ENCODE measurements at regions not wholly inside any gene's neighbourhood (a gene's known extent, or its start where the extent isn't known, plus 50 kb on each side); places are given as distances from the start of the nearest gene placed in this dataset.
A peak's percentile ranks its signal among the peaks of the same experiment; 100 is the strongest.

GRCh38 chr14:42918615-42919014, 1311.9 kb downstream of the LRFN5 start:
- no peak for DNase-seq (ENCODE audit: low read depth in 2 of 2)
- Histone ChIP-seq H3K36me3 (ENCODE audit: control insufficient read depth, insufficient read depth, low read length) (no peaks in the 10 kb centered on the region), H2AFZ (ENCODE audit: low read length) (no peak overlapping the region), H3K4me2 (ENCODE audit: extremely low read depth, insufficient read depth, low read length) (no peak overlapping the region), H3K9ac (ENCODE audit: insufficient read depth, low read length) (no peak overlapping the region), H3K79me2 (ENCODE audit: control insufficient read depth, insufficient read depth, low read length) (no peaks in the 10 kb centered on the region), H3K27me3 (ENCODE audit: control insufficient read depth, insufficient read depth, low read length) (no peaks in the 10 kb centered on the region), H3K9me3 (ENCODE audit: control insufficient read depth, insufficient read depth, low read depth, low read length) (no peaks in the 10 kb centered on the region), H3K4me3 (replicated peaks in 1 of 4; ENCODE audit: control extremely low read depth in 1 of 4, insufficient read depth in 1 of 4, low read depth in 3 of 4, low read length in 4 of 4) (no peak overlapping the region), H3K4me1 (ENCODE audit: control insufficient read depth, extremely low read depth, insufficient read depth, low read length) (no peaks in the 10 kb centered on the region), H4K20me1 (ENCODE audit: control insufficient read depth, extremely low read depth, insufficient read depth, low read length) (no peaks in the 10 kb centered on the region), H3K27ac (ENCODE audit: insufficient read depth, low read length) (no peak overlapping the region)
- TF ChIP-seq EZH2 (IDR thresholded peaks at IDR 0.05; ENCODE audit: low read length, missing control alignments) (no peak), CTCF (conservative IDR thresholded peaks at IDR 0.05 in 1 of 2, IDR thresholded peaks at IDR 0.05 in 1 of 2; ENCODE audit: low read depth in 1 of 2, low read length in 2 of 2) (no peak)

DNA sequence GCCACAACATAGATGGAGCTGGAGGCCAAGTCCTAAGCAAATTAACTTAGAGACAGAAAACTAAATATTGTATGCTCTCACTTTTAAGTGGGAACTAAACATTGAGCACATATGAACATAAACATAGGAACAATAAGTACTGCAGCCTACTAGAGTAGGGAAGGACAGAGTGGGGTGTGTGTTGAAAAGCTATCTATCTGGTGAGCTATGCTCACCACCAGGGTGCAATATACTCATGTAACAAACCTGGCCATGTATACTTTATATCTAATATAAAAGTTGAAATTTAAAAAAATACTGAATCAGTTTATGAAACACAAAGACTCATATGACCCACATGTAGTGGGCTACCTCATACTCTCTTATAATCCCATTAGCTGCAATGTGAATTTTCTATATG, 1305.0 kb downstream of the LRFN5 start:
- Histone ChIP-seq H3K36me3 (ENCODE audit: control insufficient read depth, insufficient read depth, low read length) (no peaks in the 10 kb centered on the region), H3K4me1 (ENCODE audit: control insufficient read depth, extremely low read depth, insufficient read depth, low read length) (no peaks in the 10 kb centered on the region), H3K9ac (ENCODE audit: insufficient read depth, low read length) (no peak overlapping the region), H3K27me3 (ENCODE audit: control insufficient read depth, insufficient read depth, low read length) (no peaks in the 10 kb centered on the region), H4K20me1 (ENCODE audit: control insufficient read depth, extremely low read depth, insufficient read depth, low read length) (no peaks in the 10 kb centered on the region), H3K4me2 (ENCODE audit: extremely low read depth, insufficient read depth, low read length) (no peak overlapping the region), H3K27ac (ENCODE audit: insufficient read depth, low read length) (no peak overlapping the region), H3K4me3 (replicated peaks in 1 of 4; ENCODE audit: control extremely low read depth in 1 of 4, insufficient read depth in 1 of 4, low read depth in 3 of 4, low read length in 4 of 4) (no peak overlapping the region), H3K9me3 (ENCODE audit: control insufficient read depth, insufficient read depth, low read depth, low read length) (no peaks in the 10 kb centered on the region), H3K79me2 (ENCODE audit: control insufficient read depth, insufficient read depth, low read length) (no peaks in the 10 kb centered on the region), H2AFZ (ENCODE audit: low read length) (no peak overlapping the region)
- DNase-seq (ENCODE audit: low read depth in 2 of 2), result peak in 1 of 2 donors; percentile 57
- TF ChIP-seq EZH2 (IDR thresholded peaks at IDR 0.05; ENCODE audit: low read length, missing control alignments) (no peak), CTCF (conservative IDR thresholded peaks at IDR 0.05 in 1 of 2, IDR thresholded peaks at IDR 0.05 in 1 of 2; ENCODE audit: low read depth in 1 of 2, low read length in 2 of 2) (peak in 1 of 2 donors; percentile 41)

GRCh38 chr14:42909659-42910058, 1303.0 kb downstream of the LRFN5 start:
- no peak overlapping the region for H3K4me2 ChIP-seq (ENCODE audit: extremely low read depth, insufficient read depth, low read length)
- no peaks in the 10 kb centered on the region for H3K79me2 ChIP-seq (ENCODE audit: control insufficient read depth, insufficient read depth, low read length)
- TF ChIP-seq EZH2 (IDR thresholded peaks at IDR 0.05; ENCODE audit: low read length, missing control alignments) (no peak), CTCF (conservative IDR thresholded peaks at IDR 0.05 in 1 of 2, IDR thresholded peaks at IDR 0.05 in 1 of 2; ENCODE audit: low read depth in 1 of 2, low read length in 2 of 2) (no peak)
- DNase-seq (ENCODE audit: low read depth in 2 of 2), result no peak
- no peaks in the 10 kb centered on the region for H4K20me1 ChIP-seq (ENCODE audit: control insufficient read depth, extremely low read depth, insufficient read depth, low read length)
- no peaks in the 10 kb centered on the region for H3K4me1 ChIP-seq (ENCODE audit: control insufficient read depth, extremely low read depth, insufficient read depth, low read length)
- no peak overlapping the region for H2AFZ ChIP-seq (ENCODE audit: low read length)
- H3K36me3 ChIP-seq (ENCODE audit: control insufficient read depth, insufficient read depth, low read length), result no peaks in the 10 kb centered on the region
- no peak overlapping the region for H3K4me3 ChIP-seq (replicated peaks in 1 of 4; ENCODE audit: control extremely low read depth in 1 of 4, insufficient read depth in 1 of 4, low read depth in 3 of 4, low read length in 4 of 4)
- H3K9me3 ChIP-seq (ENCODE audit: control insufficient read depth, insufficient read depth, low read depth, low read length), result no peaks in the 10 kb centered on the region
- H3K9ac ChIP-seq (ENCODE audit: insufficient read depth, low read length), result no peak overlapping the region
- H3K27me3 ChIP-seq (ENCODE audit: control insufficient read depth, insufficient read depth, low read length), result no peaks in the 10 kb centered on the region
- no peak overlapping the region for H3K27ac ChIP-seq (ENCODE audit: insufficient read depth, low read length)
